NT2/D1 (cell line): ENCODE measurements at regions not wholly inside any gene's neighbourhood (a gene's known extent, or its start where the extent isn't known, plus 50 kb on each side); places are given as distances from the start of the nearest gene placed in this dataset.

Source experiments
- SUZ12 ChIP-seq: IDR thresholded peaks from 2 replicates; pipeline ENCODE4 v1.6.1; 2011; ENCODE audit not compliant: insufficient read length, insufficient read depth; ENCODE audit errors: extremely low read depth
- YY1 ChIP-seq: IDR thresholded peaks from 2 replicates; pipeline ENCODE4 v1.6.1; 2011; ENCODE audit not compliant: insufficient read length, insufficient read depth
- ZNF274 ChIP-seq: IDR thresholded peaks from 2 replicates; pipeline ENCODE4 v1.6.1; 2011; ENCODE audit warnings: mild to moderate bottlenecking, low read depth, low read length

GRCh38 chr2:34663314-34663713 lies 1064.2 kb upstream of the FAM98A start:
- TF ChIP-seq ZNF274 = no peak
- no peak for TF ChIP-seq YY1
- TF ChIP-seq SUZ12 = no peak
